OCI-LY1 (cell line): ENCODE measurements at regions not wholly inside any gene's neighbourhood (a gene's known extent, or its start where the extent isn't known, plus 50 kb on each side); places are given as distances from the start of the nearest gene placed in this dataset.

Source experiments
- CTCF ChIP-seq: fragments of 200-600 bp; sonication (generic), shearing (Covaris generic); IDR thresholded peaks from 2 replicates; pipeline ENCODE4 v1.5.1; 2017; ENCODE audit warnings: mild to moderate bottlenecking, antibody characterized with exemption, low read length, moderate library complexity, mixed read lengths
- EZH2 ChIP-seq: fragments of 200-600 bp; sonication (generic), shearing (Covaris generic); IDR thresholded peaks from 2 replicates; pipeline ENCODE4 v1.8.0; 2017; ENCODE audit warnings: borderline replicate concordance, mixed run types, mild to moderate bottlenecking, antibody characterized with exemption, low read length, moderate library complexity, mixed read lengths

GRCh38 chr12:42010257-42010656, 134.4 kb downstream of the GXYLT1 start:
- TF ChIP-seq CTCF (no peak), EZH2 (no peak)
